ENCODE measurements at regions not wholly inside any gene's neighbourhood (a gene's known extent, or its start where the extent isn't known, plus 50 kb on each side); places are given as distances from the start of the nearest gene placed in this dataset.

- ChIA-PET POLR2A (no interaction called here), CTCF (no interaction called here), RAD21 (ENCODE audit: unreplicated experiment) (no interaction called here), SMC1A (ENCODE audit: uncharacterized antibody, unreplicated experiment) (no interaction called here)
- 13% methylated on average over 6 of the region's 6 CpGs for WGBS (ENCODE audit: insufficient coverage, insufficient replicate concordance, low lambda C conversion rate, missing lambda C conversion rate)
- Histone ChIP-seq H3K36me3 (ENCODE audit: control insufficient read depth in 2 of 2, insufficient read depth in 2 of 2, low read length in 1 of 2) (no peaks in the 10 kb centered on the region), H3K27ac (ENCODE audit: control insufficient read depth, insufficient read depth) (no peak overlapping the region), H3K4me1 (ENCODE audit: control insufficient read depth, insufficient read depth, low read length) (no peaks in the 10 kb centered on the region), H4K20me1 (ENCODE audit: control insufficient read depth, insufficient read depth) (no peaks in the 10 kb centered on the region), H2AFZ (ENCODE audit: control insufficient read depth, low read depth, low read length) (no peak overlapping the region), H3K4me3 (no peak overlapping the region), H3K9ac (ENCODE audit: control insufficient read depth, insufficient read depth, low read length) (no peak overlapping the region), H3K79me2 (ENCODE audit: control insufficient read depth, insufficient read depth, low read length) (no peaks in the 10 kb centered on the region), H3K27me3 (replicated peaks in 1 of 2; ENCODE audit: control insufficient read depth in 2 of 2, insufficient read depth in 2 of 2, low read length in 1 of 2) (no peaks in the 10 kb centered on the region), H3K4me2 (ENCODE audit: control insufficient read depth, insufficient read depth) (no peak overlapping the region), H3K9me3 (replicated peaks; ENCODE audit: control insufficient read depth, insufficient read depth, low read length) (no peaks in the 10 kb centered on the region)
- FAIRE-seq (no peak), ATAC-seq (no peak), DNase-seq (ENCODE audit: low read depth, low spot score) (no peak)
- intact Hi-C loops (cut with micrococcal nuclease; ENCODE audit: unreplicated experiment) (no loop called here), in situ Hi-C loops (cut with MboI) (no loop called here)
- no TSS peak for BruUV-seq (replicated peaks)
- TF ChIP-seq ZBTB4 (CRISPR knock-in tag; IDR thresholded peaks at IDR 0.05) (no peak), SIN3A (IDR thresholded peaks at IDR 0.05; ENCODE audit: low read depth, low read length) (no peak), KDM1A (IDR thresholded peaks at IDR 0.05; ENCODE audit: borderline replicate concordance) (no peak), BMI1 (IDR thresholded peaks at IDR 0.05; ENCODE audit: borderline replicate concordance) (no peak), STAT3 (IDR thresholded peaks at IDR 0.05; ENCODE audit: low read depth, low read length) (no peak), SMC3 (IDR thresholded peaks at IDR 0.05; ENCODE audit: borderline replicate concordance, low read length) (no peak), NR2C2 (IDR thresholded peaks at IDR 0.05; ENCODE audit: borderline replicate concordance, control insufficient read depth, insufficient read length, low read depth) (no peak), CREM (IDR thresholded peaks at IDR 0.05; ENCODE audit: low read depth) (no peak), ZSCAN29 (IDR thresholded peaks at IDR 0.05) (no peak), MEF2B (IDR thresholded peaks at IDR 0.05; ENCODE audit: partially characterized antibody, poor library complexity, severe bottlenecking) (no peak), CREB1 (IDR thresholded peaks at IDR 0.05; ENCODE audit: low read depth) (no peak), NRF1 (conservative IDR thresholded peaks at IDR 0.05; ENCODE audit: low read depth, low read length) (no peak)
- TF ChIP-seq, protein P1, sequence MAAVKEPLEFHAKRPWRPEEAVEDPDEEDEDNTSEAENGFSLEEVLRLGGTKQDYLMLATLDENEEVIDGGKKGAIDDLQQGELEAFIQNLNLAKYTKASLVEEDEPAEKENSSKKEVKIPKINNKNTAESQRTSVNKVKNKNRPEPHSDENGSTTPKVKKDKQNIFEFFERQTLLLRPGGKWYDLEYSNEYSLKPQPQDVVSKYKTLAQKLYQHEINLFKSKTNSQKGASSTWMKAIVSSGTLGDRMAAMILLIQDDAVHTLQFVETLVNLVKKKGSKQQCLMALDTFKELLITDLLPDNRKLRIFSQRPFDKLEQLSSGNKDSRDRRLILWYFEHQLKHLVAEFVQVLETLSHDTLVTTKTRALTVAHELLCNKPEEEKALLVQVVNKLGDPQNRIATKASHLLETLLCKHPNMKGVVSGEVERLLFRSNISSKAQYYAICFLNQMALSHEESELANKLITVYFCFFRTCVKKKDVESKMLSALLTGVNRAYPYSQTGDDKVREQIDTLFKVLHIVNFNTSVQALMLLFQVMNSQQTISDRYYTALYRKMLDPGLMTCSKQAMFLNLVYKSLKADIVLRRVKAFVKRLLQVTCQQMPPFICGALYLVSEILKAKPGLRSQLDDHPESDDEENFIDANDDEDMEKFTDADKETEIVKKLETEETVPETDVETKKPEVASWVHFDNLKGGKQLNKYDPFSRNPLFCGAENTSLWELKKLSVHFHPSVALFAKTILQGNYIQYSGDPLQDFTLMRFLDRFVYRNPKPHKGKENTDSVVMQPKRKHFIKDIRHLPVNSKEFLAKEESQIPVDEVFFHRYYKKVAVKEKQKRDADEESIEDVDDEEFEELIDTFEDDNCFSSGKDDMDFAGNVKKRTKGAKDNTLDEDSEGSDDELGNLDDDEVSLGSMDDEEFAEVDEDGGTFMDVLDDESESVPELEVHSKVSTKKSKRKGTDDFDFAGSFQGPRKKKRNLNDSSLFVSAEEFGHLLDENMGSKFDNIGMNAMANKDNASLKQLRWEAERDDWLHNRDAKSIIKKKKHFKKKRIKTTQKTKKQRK (IDR thresholded peaks at IDR 0.05; ENCODE audit: low read depth, low read length) = no peak
Measured at GRCh38 chr1:192100686-192101468, 57.4 kb upstream of the RGS18 start.

All from GM12878 (cell line).